ENCODE measurements at regions not wholly inside any gene's neighbourhood (a gene's known extent, or its start where the extent isn't known, plus 50 kb on each side); places are given as distances from the start of the nearest gene placed in this dataset.

DNA sequence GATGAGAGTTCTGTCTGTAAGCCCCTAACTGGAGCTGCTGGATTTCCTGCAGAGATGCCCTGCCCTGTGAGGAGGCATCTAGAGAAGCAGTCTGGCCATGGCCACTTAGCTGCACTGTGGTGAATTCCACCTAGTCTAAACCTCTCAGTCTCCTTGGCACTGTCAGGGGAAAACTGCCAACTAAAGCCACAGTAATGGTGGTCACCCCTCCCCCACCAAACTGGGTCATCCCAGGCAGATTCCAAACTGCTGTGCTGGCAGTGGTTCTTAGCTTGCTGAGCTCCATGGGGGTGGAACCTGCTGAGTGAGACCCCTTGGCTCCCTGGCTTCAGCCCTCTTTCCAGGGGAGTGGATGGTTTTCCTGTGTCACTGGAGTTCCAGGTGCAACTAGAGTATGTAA lies 740.6 kb downstream of the RWDD3 start:
- H3K4me3 ChIP-seq (ENCODE audit: low read depth in 1 of 2, low read length in 2 of 2) = no peak overlapping the region
- no peaks in the 10 kb centered on the region for H3K36me3 ChIP-seq (ENCODE audit: control insufficient read depth in 2 of 2, insufficient read depth in 2 of 2, low read length in 1 of 2)
- H3K4me1 ChIP-seq (ENCODE audit: control insufficient read depth in 2 of 2, insufficient read depth in 2 of 2, low read length in 1 of 2) = no peaks in the 10 kb centered on the region
- H3K27me3 ChIP-seq (ENCODE audit: control insufficient read depth in 1 of 2, insufficient read depth in 2 of 2, low read length in 2 of 2) = no peaks in the 10 kb centered on the region
- H3K27ac ChIP-seq (ENCODE audit: low read depth in 2 of 2, low read length in 1 of 2) = no peak overlapping the region
- no peaks in the 10 kb centered on the region for H3K9me3 ChIP-seq (ENCODE audit: control insufficient read depth in 2 of 2, insufficient read depth in 1 of 2, low read depth in 1 of 2, low read length in 1 of 2)

DNA sequence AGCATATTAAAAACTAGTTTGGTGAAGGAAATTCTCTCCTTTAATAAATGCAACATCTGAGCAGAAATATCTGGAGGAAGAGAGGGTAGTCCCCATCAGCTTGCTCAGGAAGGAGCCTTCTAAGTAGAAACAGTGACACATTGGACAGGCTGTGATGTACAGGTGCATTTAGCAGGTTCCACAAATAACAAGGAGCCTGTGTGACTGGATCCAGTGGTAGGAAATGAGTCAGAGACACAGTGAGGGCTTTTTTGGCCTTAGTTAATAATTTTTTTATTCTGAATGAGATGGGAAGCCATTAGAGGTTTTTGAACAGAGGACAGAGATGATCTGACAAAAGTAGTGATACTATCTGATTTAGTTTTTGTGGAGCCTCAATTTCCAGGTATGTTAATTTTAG lies 738.9 kb upstream of the PTBP2 start:
- Histone ChIP-seq H3K9me3 (ENCODE audit: control insufficient read depth in 2 of 2, insufficient read depth in 1 of 2, low read depth in 1 of 2, low read length in 1 of 2) (no peaks in the 10 kb centered on the region), H3K4me3 (ENCODE audit: low read depth in 1 of 2, low read length in 2 of 2) (no peak overlapping the region), H3K36me3 (ENCODE audit: control insufficient read depth in 2 of 2, insufficient read depth in 2 of 2, low read length in 1 of 2) (no peaks in the 10 kb centered on the region), H3K4me1 (ENCODE audit: control insufficient read depth in 2 of 2, insufficient read depth in 2 of 2, low read length in 1 of 2) (no peaks in the 10 kb centered on the region), H3K27ac (ENCODE audit: low read depth in 2 of 2, low read length in 1 of 2) (no peak overlapping the region), H3K27me3 (ENCODE audit: control insufficient read depth in 1 of 2, insufficient read depth in 2 of 2, low read length in 2 of 2) (no peaks in the 10 kb centered on the region)

DNA sequence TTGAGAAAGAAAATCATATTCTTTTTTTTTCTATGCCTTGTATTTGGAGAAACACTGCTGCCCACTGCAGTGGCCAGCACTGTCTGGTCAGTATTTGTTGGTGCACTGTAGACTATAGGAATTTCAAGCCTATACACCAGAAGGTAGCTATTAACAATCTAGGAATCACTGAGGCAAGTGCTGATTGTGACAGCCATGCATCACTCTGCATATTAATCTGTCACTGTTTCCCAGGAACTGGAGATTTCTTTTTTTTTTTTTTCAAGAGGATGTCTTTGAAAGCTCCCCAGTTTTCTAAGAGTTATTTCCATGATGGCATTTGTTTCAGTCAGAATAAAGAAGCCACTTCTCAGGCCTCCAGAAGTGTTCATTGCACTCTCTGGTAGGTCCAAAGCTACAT lies 737.8 kb upstream of the PTBP2 start:
- no peaks in the 10 kb centered on the region for H3K9me3 ChIP-seq (ENCODE audit: control insufficient read depth in 2 of 2, insufficient read depth in 1 of 2, low read depth in 1 of 2, low read length in 1 of 2)
- no peaks in the 10 kb centered on the region for H3K4me1 ChIP-seq (ENCODE audit: control insufficient read depth in 2 of 2, insufficient read depth in 2 of 2, low read length in 1 of 2)
- H3K4me3 ChIP-seq (ENCODE audit: low read depth in 1 of 2, low read length in 2 of 2) = no peak overlapping the region
- H3K27me3 ChIP-seq (ENCODE audit: control insufficient read depth in 1 of 2, insufficient read depth in 2 of 2, low read length in 2 of 2) = no peaks in the 10 kb centered on the region
- H3K36me3 ChIP-seq (ENCODE audit: control insufficient read depth in 2 of 2, insufficient read depth in 2 of 2, low read length in 1 of 2) = no peaks in the 10 kb centered on the region
- H3K27ac ChIP-seq (ENCODE audit: low read depth in 2 of 2, low read length in 1 of 2) = no peak overlapping the region

DNA sequence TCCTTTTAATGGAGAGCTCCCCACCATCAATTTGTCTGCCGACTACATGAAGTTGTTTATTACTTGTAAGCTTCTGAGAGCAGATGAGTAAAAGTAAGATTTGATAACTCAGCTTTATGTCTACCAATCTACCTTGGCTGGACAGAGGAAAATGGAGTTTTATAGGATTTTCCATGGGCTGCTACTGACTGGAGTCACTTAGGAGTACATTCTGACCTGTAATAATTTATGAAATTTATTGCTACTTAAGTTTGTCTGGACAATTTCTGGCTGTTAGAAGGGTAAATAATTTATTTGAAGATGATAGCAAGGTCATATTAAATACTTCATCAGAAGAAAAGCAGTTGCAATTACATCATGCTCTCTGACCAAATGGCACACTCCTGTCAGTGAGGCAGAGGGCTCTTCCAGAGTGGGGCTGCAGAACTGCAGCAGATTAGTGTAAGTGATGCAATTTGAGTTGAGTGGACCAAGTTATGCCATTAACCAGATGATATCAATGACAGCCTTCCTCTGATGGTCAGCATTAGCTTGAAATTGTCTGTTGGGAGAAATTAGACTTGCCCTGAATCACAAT lies 736.7 kb upstream of the PTBP2 start:
- Histone ChIP-seq H3K36me3 (ENCODE audit: control insufficient read depth in 2 of 2, insufficient read depth in 2 of 2, low read length in 1 of 2) (no peaks in the 10 kb centered on the region), H3K27me3 (ENCODE audit: control insufficient read depth in 1 of 2, insufficient read depth in 2 of 2, low read length in 2 of 2) (no peaks in the 10 kb centered on the region), H3K9me3 (ENCODE audit: control insufficient read depth in 2 of 2, insufficient read depth in 1 of 2, low read depth in 1 of 2, low read length in 1 of 2) (no peaks in the 10 kb centered on the region), H3K4me3 (ENCODE audit: low read depth in 1 of 2, low read length in 2 of 2) (no peak overlapping the region), H3K27ac (ENCODE audit: low read depth in 2 of 2, low read length in 1 of 2) (no peak overlapping the region), H3K4me1 (ENCODE audit: control insufficient read depth in 2 of 2, insufficient read depth in 2 of 2, low read length in 1 of 2) (no peaks in the 10 kb centered on the region)
- 59 to 63% methylated on average over 1 of the region's 1 CpG for WGBS, 2 donors

DNA sequence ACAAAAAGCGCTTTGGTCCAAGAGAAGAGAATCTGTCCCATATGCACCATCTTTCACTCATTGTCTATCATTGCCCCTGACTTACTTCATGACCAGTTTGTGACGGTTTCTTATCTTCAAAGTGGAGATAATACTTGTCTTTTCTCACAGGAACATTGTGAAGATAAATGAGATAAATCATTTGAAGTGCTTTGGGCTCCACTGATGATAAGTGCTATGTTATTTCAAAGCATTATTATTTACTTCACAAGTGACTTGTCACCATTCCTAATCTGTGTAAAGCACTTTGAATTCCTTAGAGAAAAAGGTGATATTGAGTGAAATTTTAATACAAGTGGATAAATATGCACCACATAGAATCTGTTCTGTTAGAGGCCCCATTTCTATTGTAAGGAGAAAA lies 731.6 kb upstream of the PTBP2 start:
- 62 to 67% methylated on average over 2 of the region's 2 CpGs for WGBS, 2 donors
- H3K4me1 ChIP-seq (ENCODE audit: control insufficient read depth in 2 of 2, insufficient read depth in 2 of 2, low read length in 1 of 2) = no peaks in the 10 kb centered on the region

DNA sequence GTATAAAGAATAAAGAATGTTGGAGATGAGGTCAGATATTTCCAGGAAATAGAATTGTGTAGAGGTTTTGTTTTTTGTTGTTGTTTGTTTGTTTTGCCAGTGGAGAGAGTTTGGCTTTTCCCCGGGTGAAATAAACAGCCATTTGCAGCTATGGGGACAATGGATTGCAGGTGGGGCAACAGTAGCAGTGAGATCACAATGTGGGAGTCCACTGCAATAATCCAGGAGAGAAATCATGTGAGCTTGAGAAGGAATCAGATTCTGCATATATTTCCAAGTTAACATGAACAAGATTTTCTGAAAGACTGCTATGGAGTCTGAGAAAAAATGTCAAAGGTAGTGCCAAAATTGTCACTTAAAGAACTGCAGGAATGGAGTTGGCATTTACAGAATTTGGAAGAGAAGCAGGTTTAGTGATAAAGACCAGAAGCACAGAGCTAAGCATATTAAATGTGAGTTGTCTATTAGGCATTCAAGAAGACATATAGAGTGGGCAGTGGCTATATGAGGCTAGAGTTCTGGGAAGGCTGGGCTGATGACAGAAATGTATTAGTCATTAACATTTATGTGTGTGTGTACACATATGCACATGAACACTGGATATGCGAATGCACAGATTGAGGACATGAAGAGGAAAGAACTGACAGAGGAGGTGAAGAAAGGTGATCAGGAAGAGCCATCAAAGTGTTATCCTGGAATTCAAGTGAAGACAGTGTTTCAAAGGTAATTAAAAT lies 729.6 kb upstream of the PTBP2 start:
- Histone ChIP-seq H3K36me3 (ENCODE audit: control insufficient read depth in 2 of 2, insufficient read depth in 2 of 2, low read length in 1 of 2) (no peaks in the 10 kb centered on the region), H3K4me1 (ENCODE audit: control insufficient read depth in 2 of 2, insufficient read depth in 2 of 2, low read length in 1 of 2) (no peaks in the 10 kb centered on the region), H3K27me3 (ENCODE audit: control insufficient read depth in 1 of 2, insufficient read depth in 2 of 2, low read length in 2 of 2) (no peaks in the 10 kb centered on the region), H3K9me3 (ENCODE audit: control insufficient read depth in 2 of 2, insufficient read depth in 1 of 2, low read depth in 1 of 2, low read length in 1 of 2) (no peaks in the 10 kb centered on the region), H3K27ac (ENCODE audit: low read depth in 2 of 2, low read length in 1 of 2) (no peak overlapping the region), H3K4me3 (ENCODE audit: low read depth in 1 of 2, low read length in 2 of 2) (no peak overlapping the region)
- WGBS, 2 donors = 46 to 76% methylated on average over 2 of the region's 2 CpGs

More for the DNA sequence above, 731.6 kb upstream of the PTBP2 start:
- Histone ChIP-seq H3K27ac (ENCODE audit: low read depth in 2 of 2, low read length in 1 of 2) (no peak overlapping the region), H3K9me3 (ENCODE audit: control insufficient read depth in 2 of 2, insufficient read depth in 1 of 2, low read depth in 1 of 2, low read length in 1 of 2) (no peaks in the 10 kb centered on the region), H3K4me3 (ENCODE audit: low read depth in 1 of 2, low read length in 2 of 2) (no peak overlapping the region), H3K36me3 (ENCODE audit: control insufficient read depth in 2 of 2, insufficient read depth in 2 of 2, low read length in 1 of 2) (no peaks in the 10 kb centered on the region), H3K27me3 (ENCODE audit: control insufficient read depth in 1 of 2, insufficient read depth in 2 of 2, low read length in 2 of 2) (no peaks in the 10 kb centered on the region)

DNA sequence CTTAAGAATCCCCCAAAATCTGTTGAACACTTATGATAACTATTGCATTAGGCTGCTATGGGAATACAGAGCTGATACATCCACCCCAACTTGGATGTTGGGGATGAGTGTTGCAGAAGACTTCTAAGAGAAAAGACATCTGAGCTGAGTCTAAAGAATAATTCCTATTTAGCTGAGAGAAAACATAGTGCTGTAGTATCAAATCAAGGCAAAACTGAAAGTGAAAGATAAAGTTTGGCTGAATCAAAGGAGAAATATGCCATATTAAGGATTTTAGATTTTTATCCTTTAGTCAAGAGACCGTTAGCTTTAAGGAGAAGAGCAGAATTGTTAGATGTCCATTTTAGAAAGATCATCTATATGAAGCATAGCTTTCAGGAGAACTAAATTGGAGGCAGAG lies 726.9 kb upstream of the PTBP2 start:
- no peaks in the 10 kb centered on the region for H3K9me3 ChIP-seq (ENCODE audit: control insufficient read depth in 2 of 2, insufficient read depth in 1 of 2, low read depth in 1 of 2, low read length in 1 of 2)
- no peak overlapping the region for H3K4me3 ChIP-seq (ENCODE audit: low read depth in 1 of 2, low read length in 2 of 2)
- no peaks in the 10 kb centered on the region for H3K36me3 ChIP-seq (ENCODE audit: control insufficient read depth in 2 of 2, insufficient read depth in 2 of 2, low read length in 1 of 2)
- no peak overlapping the region for H3K27ac ChIP-seq (ENCODE audit: low read depth in 2 of 2, low read length in 1 of 2)
- WGBS, 2 donors = 35 to 42% methylated on average over 1 of the region's 1 CpG
- H3K4me1 ChIP-seq (ENCODE audit: control insufficient read depth in 2 of 2, insufficient read depth in 2 of 2, low read length in 1 of 2) = no peaks in the 10 kb centered on the region
- no peaks in the 10 kb centered on the region for H3K27me3 ChIP-seq (ENCODE audit: control insufficient read depth in 1 of 2, insufficient read depth in 2 of 2, low read length in 2 of 2)

DNA sequence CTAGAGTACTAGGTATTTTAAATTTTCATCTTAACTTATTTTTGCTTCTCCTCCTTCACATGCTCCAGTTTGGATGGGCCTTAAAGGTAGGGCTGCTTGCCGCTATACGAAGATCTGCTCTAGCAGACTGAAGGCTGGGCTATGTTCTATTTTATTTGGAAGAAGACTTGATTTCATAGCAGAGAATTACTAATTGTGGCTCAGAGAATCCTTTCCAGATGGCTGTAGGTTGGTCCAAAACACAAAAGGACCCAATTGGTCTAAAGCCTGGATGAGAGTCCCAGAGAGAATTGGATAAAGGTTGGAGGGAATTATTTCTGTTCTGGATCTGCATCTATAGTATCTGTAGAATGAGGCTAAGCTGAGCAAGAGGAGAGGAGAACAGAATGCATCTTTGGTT lies 719.4 kb upstream of the PTBP2 start:
- no peaks in the 10 kb centered on the region for H3K27me3 ChIP-seq (ENCODE audit: control insufficient read depth in 1 of 2, insufficient read depth in 2 of 2, low read length in 2 of 2)
- H3K4me1 ChIP-seq (ENCODE audit: control insufficient read depth in 2 of 2, insufficient read depth in 2 of 2, low read length in 1 of 2) = no peaks in the 10 kb centered on the region
- H3K27ac ChIP-seq (ENCODE audit: low read depth in 2 of 2, low read length in 1 of 2) = no peak overlapping the region
- H3K36me3 ChIP-seq (ENCODE audit: control insufficient read depth in 2 of 2, insufficient read depth in 2 of 2, low read length in 1 of 2) = no peaks in the 10 kb centered on the region
- H3K9me3 ChIP-seq (ENCODE audit: control insufficient read depth in 2 of 2, insufficient read depth in 1 of 2, low read depth in 1 of 2, low read length in 1 of 2) = no peaks in the 10 kb centered on the region
- H3K4me3 ChIP-seq (ENCODE audit: low read depth in 1 of 2, low read length in 2 of 2) = no peak overlapping the region
- 76 to 81% methylated on average over 2 of the region's 2 CpGs for WGBS, 2 donors

DNA sequence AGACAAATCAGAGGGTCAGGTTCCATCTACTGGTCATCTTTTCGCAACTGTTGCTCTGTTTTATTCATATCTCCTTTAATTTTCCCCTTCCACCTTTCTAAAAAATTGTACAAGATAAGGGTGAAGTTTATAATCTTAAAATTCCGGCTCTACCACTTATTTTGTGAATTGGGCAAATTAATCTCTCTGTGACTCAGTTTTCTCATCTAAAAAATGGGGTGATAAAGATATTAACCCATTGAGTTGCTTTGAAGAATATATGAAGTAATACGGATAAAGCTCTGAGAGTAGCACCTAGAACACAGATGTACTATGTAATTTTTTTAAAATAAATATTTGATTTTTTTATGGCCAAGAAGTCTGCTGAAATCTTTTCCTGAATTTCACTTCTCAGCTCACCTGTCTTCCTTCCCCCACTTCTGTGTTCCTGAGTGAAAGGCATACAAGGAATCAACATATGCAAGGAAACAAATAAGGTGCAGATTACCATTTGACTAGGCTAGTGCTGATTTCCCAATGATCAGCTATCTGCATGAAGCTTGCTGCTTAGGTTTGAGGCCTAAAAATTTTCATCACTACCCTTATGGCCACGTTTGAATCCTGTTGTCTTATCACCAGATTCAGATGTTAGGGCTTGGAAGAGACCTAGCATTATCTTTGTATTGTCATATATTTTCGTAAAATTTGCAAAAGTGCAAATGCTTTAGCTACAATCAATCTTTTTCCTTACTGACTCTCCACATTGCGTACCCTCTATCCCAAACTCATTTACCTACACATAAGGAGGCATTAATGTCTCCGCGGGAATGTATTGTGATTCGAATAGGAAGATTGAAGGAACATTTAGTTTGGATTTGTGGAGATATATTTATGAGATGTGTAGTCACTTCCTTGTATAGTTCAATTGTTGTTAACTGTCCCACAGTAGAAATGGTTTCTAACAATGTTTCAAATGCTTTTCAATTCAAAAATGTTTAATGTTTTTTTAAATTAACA lies 718.3 kb upstream of the PTBP2 start:
- 78 to 82% methylated on average over 9 of the region's 9 CpGs for WGBS, 2 donors
- no peaks in the 10 kb centered on the region for H3K4me1 ChIP-seq (ENCODE audit: control insufficient read depth in 2 of 2, insufficient read depth in 2 of 2, low read length in 1 of 2)
- H3K9me3 ChIP-seq (ENCODE audit: control insufficient read depth in 2 of 2, insufficient read depth in 1 of 2, low read depth in 1 of 2, low read length in 1 of 2) = no peaks in the 10 kb centered on the region
- no peaks in the 10 kb centered on the region for H3K36me3 ChIP-seq (ENCODE audit: control insufficient read depth in 2 of 2, insufficient read depth in 2 of 2, low read length in 1 of 2)
- H3K27ac ChIP-seq (ENCODE audit: low read depth in 2 of 2, low read length in 1 of 2) = no peak overlapping the region
- H3K27me3 ChIP-seq (ENCODE audit: control insufficient read depth in 1 of 2, insufficient read depth in 2 of 2, low read length in 2 of 2) = no peaks in the 10 kb centered on the region
- H3K4me3 ChIP-seq (ENCODE audit: low read depth in 1 of 2, low read length in 2 of 2) = no peak overlapping the region

All from esophagus (tissue), 2 donors.